HG02981 (cell line): ENCODE measurements at regions not wholly inside any gene's neighbourhood (a gene's known extent, or its start where the extent isn't known, plus 50 kb on each side); places are given as distances from the start of the nearest gene placed in this dataset.

Experiments
- ATAC-seq: cut with Tn5 transposase; IDR thresholded peaks from one replicate; pipeline ENCODE4 v1.9.1; 2021; ENCODE audit warnings: mild to moderate bottlenecking, moderate library complexity; ENCODE audit not compliant: unreplicated experiment

DNA sequence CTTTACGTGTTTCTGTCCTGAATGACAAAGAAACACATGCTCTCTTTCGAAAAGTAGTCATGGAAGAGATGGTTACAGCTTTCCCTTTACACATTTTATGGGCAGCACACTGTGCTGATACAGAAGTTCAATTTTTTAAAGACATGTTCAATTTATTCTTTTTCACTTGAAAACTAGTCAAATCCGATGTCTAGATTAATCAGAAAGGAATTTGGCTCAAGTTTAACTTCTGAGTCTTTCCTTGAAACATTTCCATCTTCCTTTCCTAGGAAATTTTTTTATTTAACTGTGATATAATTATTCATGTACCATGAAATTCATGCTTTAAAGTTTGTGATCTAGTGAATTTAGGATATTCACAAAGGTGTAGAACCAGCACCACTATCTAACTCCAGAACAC is 360.1 kb downstream of the TNS3 start:
- no peak for ATAC-seq

DNA sequence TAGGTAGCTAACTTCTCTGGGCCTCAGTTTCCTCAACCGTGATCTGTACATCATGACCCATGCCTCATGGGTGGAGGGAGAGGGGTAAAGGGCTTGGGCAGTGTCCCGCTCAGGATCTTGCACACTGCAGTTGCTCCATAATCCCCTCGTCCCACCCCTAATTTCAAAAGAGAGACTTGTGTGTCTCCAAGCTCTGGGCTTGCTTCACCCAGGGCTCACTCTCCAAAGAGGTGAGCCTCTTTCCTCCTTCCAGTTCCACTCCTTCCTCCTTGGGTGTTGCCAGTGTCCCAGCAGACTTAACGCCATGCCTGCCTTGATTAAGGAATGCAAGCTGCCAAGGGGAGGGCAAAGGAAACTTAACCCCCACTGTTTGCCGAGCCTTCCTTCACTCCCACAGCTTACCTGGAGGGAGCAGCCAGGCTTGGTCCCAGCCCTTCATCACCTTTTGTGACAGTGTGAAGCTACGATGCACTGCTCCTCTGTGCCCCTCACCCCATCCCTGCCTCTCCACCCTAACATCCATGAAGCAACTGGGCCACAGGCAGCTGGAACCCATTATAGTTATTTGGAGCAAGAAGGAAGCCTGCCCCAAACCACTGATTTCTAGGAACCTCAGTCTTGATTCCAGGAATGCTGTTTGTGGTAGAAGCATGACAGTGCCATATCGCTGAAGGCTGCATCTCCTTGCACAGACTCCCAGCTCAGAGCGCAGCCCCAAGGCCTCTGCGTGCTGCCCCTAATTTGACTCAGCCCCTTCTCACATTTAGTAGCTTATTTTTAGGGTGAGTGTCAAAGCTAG is 363.3 kb downstream of the TNS3 start:
- no peak for ATAC-seq

DNA sequence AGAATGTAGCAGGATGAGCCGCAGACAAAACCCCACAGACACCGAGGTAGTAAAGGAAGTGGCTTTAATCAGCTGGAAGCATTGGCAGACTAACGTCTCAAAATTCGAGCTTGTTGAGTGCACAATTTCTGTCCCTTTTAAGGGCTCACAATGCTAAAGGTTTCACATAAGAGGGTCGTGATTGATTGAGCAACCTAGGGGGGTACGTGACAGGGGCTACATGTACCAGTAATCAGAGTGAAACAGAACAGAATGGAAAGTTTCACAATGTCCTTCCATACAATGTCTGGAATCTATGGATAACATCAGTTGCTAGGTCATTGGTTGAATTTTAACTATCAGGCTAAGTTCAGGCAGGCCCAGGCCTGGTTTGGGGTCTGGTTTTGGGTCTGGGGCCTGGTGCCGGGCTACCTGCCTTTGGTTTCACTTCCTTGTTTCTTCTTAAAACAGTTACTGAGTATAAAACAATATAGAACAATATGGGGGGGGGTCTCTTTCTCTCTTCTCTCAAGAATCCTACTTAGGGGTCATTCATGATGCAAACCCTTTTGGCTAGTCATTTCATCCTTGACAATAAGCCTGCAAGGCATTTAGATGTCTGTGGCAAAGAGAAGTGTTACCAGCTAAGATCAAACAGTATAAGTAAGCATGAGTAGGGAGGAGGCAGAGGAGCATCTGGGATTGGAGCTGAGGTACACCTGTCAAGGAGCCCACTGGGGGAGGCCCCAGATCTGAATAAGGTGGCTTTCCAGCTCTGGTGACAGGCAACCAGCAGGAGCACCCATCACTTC is 364.1 kb downstream of the TNS3 start:
- no peak for ATAC-seq

DNA sequence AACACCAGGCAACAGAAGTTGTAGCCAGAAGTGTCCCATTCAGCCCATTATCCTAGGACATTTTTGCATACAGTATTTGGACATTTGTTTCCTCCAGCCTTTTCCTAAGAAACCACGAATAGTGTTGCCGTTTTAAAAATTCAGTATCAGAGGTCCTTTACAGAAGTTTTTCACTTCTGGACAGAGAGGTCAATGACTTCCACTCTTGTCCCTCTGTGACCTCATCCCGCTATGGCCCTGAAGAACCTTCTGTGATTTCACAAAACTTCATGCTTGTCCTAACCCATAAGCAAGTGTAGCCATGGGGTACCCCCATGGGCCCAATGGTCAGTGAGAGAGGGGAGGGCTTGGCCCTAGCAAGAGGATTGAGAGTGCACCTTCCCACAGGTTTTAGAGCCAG is 364.8 kb downstream of the TNS3 start:
- ATAC-seq: no peak

DNA sequence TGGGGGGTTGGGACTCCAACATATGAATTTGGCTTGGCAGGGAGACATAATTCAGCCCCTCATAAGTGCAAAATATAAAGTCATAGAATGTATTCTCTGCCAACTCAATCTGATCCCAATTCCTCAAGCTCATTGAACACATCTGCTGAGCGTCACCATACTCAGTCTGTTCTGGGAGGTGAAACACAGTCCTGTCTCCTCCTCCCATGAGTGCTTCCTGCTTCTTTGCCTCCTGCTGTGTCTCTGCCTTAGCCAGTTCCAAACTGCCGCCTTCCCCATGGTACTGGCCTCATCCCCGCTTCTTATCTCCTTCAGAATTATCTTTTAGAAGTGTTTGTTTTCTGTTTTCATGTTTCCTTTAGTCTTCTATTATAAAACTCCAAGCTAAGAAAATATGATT is 365.5 kb downstream of the TNS3 start:
- no peak for ATAC-seq

DNA sequence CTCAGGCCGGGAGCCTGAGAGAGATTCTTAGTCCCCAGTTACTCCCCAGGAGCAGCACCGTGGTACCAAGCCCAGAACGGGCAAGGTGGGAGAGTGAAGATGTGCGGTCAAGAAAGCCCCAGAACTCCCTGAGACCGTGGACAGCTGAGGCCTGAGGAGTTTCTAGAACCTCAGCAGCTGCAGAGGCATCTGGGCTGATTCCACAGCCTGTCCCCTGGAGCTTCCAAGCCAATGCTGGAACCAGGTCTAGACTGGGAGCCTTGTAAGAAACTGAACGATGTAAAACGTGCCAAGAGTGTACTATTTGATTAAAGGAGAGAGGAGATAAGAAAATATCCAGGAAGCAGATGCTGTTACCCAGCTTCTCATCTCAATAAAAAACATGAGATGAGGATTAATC is 366.3 kb downstream of the TNS3 start:
- ATAC-seq: no peak

DNA sequence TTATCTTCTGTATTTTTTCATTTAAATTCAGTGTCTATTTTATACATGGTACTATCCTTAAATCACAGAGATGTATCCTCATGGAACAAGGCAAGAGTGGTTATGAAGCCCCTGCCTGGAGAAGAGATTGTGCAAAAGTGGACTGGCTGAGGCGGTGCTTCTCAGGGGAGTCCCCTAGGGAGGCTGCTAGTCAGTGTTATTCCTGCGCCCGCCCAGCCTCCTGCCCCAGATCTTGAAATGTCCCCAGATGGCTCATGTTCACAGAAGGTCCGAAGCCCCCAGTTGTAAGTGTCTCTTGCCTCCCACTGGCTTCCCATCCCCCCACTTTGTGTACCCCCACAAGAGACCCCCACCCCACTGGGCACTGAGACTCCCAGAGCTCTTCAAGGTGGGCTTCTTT is 366.9 kb downstream of the TNS3 start:
- ATAC-seq: no peak

DNA sequence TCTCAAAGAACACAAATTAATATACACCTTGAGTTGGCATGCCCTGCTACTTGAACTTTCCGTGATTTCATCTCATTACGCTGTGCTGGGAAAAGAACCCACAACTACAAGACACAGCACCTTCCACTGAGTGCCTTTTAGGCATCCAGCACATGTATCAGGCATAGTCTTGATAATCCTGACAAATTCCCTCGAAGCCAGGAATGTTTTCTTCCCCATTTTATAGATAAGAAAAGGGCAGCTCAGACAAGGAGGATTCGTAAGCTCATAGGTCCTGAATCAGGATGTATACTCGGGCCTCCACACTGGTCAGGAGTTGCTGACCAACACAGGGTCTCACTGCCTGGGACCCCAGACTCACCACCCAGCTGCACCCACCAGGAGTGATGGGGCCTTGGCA is 368.6 kb downstream of the TNS3 start:
- no peak for ATAC-seq

DNA sequence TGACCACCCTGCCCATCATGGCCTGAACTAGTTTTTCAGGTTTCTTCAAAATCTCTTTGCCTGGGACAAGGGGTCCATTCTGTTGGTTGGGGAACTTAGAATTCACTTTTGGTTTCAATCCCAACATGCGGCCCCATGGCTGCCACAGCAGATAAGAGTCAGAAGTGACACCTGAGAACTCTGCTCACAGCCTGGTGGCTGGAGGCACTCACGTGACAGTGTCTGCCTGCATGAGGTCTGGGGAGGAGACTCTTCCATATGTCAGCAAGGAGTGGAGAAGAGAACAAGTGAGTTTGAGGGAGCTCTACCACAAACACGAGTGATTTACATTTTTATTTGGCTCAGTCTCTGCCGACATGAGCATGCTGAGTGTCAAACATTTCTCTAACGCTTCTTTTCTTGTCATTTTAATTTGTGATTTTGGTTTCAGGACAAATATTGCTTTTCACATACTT is 370.4 kb downstream of the TNS3 start:
- no peak for ATAC-seq

DNA sequence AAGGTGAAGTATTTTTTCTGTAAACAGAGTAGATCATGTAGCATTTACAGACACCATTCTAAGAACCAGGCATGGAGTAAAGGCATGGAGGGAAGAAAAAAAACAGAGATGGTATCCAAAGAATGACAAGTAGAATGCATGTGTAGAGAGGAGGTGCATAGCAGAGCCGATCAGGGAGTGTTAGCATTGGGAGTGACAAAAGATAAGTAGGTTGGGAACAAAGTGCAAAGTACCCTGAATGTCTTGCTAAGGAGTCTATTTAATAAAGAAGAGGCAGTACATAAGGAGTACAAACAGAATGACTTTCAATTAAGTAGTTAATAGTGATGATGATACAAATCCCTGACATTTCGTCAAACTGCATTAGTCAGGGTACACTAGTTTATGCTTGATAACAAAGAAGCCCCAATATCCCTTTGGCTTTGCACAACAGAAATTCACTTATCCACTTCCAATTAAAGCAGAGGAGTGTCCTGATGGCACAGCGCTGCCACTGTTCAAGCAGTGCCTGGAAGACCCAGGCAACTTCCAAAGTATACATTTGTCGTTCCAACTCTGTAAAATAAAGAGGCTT is 371.5 kb downstream of the TNS3 start:
- no peak for ATAC-seq

DNA sequence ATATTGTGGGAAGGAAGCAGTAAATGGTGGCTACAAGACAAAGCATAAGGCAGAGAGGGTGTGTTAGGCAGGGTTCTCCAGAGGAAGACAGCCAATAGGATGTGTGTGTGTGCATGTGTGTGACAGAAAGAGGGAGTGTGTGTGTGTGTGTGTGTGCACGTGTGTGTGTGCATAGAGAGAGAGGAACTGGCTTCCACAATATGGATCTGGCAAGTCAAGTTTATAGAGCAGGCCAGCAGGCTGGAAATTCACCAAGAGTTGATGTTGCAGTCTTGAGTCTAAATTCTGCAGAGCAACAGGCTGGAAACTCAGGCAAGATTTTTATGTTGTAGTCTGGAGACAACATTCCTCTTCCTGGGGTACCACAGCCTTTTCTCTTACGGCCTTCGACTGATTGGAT is 374.0 kb downstream of the TNS3 start:
- no peak for ATAC-seq

DNA sequence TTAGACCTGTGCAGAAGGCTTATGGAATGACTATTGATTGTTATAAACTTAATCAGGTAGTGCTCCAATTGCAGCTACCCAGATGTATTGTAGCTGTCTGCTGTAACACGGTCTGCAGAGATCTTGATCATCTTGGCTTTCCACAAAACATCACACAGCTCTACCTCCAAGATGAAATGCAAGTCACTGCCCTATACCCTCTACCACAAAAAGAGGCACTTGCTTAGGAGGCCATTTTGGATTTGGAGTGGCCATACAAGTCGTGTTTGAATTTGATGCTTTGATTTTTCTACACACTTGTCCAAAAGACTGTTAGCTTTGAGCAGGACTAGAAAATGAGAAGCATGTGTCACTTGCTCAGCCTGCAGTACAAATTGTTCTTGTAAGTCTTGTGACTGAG is 377.2 kb downstream of the TNS3 start:
- ATAC-seq: no peak

DNA sequence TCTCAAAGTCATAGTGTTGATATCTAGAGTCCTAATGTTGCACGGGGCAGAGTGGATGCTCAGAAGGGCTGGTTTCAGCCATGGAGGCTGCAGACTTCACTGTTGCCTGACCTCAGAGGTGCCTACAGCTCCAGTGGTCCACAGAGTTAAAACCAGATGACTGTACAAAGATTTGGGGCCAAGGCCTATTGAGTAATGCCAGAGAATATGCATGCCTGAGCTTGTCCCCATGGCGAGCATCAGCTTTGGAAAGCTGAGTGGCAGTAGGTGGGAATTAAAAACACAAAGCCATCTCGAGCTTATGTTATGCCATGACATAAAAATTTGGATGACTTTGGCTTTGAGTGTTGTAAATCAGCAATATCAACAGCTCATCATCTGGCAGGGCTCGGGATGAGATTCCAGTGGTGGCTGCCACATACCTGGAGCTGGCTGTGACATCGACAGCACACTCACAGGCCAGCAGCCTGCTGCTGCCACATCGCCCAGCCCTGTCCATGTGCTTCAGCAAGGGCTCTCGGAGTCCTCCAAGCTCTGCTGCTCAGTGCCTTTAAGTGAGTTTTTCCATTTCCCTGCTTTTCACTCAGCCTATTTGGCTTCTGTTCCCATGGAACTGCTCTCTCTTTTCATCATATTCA is 379.6 kb downstream of the TNS3 start:
- no peak for ATAC-seq

DNA sequence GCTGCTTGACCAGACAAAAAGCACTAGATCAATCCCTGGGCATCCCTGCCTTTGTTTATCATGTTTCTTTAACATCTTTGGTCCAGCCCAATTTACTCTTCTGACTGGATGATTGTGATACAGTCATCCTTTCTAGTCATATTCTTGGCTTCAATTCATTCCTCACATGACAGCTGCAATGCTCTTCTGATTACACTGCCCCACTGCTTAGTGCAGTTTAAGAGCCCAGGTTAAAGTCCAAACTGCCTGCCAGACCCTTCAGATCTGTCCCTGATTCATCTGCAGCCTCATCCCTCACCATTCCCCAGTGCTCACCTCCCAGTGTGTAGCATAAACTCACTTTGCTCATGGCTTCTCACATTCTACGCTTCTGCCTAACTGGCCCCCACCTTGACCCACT is 383.8 kb downstream of the TNS3 start:
- ATAC-seq: no peak

DNA sequence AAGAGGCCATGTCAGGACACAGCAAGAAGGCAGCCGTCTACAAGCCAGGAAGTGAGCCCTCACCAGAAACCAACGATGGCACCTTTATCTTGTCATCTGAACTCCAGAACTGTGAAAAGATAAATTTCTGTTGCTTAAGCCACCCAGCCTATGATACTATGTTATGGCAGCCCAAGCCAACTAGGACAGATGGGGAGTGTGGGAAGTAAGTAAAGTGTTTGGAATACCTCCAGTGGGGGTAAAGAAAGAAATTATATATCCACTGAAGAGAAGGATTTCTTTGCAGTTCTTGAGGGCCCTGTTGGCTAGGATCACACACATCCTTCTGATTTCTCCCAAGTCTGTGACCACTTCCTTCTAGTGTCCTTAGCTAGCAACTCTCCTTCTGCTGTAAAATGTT is 384.4 kb downstream of the TNS3 start:
- ATAC-seq: no peak

DNA sequence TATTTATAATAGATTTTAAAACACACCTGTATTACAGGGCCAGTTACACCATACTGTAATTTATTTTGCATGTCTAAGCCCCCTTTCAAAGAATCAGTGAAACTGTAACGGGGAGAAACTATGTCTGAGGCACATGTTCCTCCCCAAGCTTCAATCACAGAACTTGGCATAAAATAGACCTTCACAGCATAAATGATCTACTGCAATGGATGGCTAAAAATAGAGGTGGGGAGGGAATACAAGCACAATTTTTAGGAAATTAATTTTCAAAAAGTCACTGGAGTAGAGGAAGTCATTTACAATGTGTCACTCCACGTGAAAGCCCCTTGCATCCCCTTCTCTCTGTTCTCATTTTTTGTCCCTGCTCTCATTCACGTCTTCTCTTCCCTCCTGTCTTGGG is 385.2 kb downstream of the TNS3 start:
- ATAC-seq: no peak

DNA sequence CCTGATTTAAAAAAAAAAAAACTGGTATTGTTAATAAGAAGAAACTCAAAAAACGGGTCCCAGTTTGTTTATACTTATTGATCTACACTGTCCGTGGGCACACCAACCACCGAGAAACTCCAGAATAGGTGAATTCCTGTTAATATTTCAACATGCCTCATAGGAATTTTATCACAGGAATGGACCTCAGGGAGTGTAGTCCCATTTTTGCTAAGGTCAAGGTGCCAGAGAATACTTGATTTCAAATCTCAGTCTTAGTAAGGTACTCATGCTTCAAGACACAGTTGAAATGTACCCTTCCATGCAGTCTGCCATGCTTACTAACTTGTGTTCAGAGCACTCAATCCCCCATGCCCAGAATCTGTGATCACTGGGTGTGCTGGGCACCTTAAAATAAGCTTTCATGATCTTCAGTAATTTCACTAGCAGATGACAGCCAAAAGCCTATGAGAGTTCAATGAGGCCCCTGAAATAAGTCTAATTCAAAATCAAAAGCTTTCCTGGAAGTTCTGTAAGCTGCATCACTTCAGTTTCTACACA is 385.7 kb downstream of the TNS3 start:
- no peak for ATAC-seq

DNA sequence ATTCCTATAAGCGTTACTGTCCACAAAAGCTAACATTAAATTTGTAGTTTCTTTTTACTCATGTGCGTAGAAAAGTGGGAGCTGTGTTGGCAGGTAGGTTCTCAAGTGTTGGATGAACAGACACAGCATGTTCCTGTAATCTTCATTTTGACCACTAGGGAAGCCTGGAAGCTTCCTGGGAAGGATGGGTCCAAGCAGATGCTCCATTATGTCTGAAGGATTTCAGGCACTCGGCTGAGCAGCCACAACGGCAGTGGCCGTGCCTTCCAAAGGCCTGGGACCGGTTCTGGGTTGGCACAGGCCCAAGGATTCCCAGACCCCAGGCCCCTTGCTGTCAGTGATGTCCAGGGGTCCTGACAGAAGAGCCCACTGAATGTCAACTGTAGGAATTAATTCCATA is 386.3 kb downstream of the TNS3 start:
- ATAC-seq: no peak

DNA sequence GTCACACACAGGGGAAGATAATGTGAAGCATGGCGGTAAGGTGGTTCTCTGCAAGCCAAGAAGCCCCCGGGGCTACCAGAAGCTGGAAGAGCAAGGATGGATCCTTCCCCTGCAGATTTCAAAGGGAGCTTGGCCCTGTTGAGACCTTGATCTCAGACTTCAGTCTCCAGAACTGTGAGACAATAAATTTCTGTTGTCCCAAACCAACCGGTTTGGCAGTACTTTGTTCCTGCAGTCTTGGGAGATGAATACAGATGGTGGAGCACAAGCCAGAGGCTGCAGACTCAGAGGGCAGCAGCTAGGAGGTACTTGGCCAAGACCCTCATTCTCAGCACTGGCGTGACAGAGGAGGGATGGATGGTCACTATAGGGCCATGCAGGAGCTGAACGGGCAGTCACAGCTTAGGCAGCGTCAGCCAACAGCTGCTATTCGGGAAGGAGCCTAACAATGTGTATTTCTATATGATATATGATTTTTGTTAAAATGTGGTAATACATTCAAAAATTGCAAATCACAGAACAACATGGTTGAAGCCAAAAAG is 387.3 kb downstream of the TNS3 start:
- ATAC-seq: no peak

DNA sequence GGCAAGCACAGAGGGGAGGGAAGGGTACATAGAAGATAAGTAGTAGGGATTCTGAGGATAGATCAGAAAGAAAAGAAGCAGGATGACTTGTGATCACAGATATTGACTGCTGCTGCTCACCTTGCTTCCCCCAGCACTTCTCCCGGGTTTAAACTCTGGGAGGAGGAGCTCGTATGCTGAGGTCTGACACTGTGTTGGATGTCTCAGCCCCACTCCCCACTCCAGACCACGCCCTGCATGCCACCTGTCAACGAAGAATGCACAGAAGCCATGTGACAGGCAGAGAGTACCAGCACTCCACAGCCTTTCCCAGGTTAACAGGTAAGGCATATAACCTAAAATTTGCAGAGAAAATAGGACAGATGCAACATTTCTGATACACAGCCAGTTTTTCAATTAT is 388.9 kb downstream of the TNS3 start:
- no peak for ATAC-seq

DNA sequence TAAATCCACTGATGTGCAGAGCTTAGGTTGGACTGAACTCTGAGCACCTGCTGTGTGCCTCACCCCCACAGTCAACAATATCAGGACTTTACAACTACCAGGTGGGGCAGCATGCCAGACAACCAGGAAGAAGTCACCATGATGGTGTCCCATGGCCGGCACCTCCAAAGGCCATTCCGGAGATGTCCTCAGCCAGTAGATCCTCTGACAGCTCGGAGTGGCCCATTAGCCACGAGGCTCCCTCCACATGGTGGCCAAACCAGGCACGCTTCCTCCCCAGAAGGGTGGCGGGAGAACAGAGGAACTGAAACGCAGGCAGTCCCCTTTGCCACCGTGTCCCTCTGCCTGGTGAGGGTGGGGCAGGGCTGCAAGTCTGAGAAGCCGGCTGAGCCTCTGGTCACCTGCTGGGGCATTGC is 390.0 kb downstream of the TNS3 start:
- ATAC-seq: peak; percentile 43
